Spleen (tissue), 11 donors: ENCODE measurements at regions not wholly inside any gene's neighbourhood (a gene's known extent, or its start where the extent isn't known, plus 50 kb on each side); places are given as distances from the start of the nearest gene placed in this dataset.

Source experiments
- DNase-seq: peaks from one replicate; pipeline ENCODE4 v3.0.0-alpha.2; 2020
- H3K27ac ChIP-seq, 8 donors: fragments of 200-600 bp; sonication (generic) in 7 of 8; 1 replicate in 4 of 8; 2 replicates in 4 of 8; pipeline versions ENCODE4 v1.5.0 to v1.8.0; 2016 to 2021; ENCODE audit warnings: inconsistent platforms in 4 of 8, mild to moderate bottlenecking in 4 of 8, moderate library complexity in 1 of 8
- H3K27me3 ChIP-seq, 7 donors: fragments of 200-600 bp; sonication (generic) in 6 of 7; replicated peaks in 1 of 7; 1 replicate in 4 of 7; 2 replicates in 3 of 7; pipeline versions ENCODE4 v1.5.0 to v1.8.0; 2016 to 2021; ENCODE audit warnings: inconsistent platforms in 3 of 7, mild to moderate bottlenecking in 1 of 7
- H3K36me3 ChIP-seq, 6 donors: fragments of 200-600 bp; sonication (generic) in 5 of 6; 1 replicate in 4 of 6; 2 replicates in 2 of 6; pipeline versions ENCODE4 v1.5.0 to v1.8.0; 2016 to 2021; ENCODE audit warnings: inconsistent platforms in 2 of 6
- H3K4me1 ChIP-seq, 6 donors: fragments of 200-600 bp; sonication (generic) in 5 of 6; 1 replicate in 3 of 6; 2 replicates in 3 of 6; pipeline versions ENCODE4 v1.5.0 to v1.8.0; 2016 to 2021; ENCODE audit warnings: inconsistent platforms in 3 of 6
- H3K4me3 ChIP-seq, 8 donors: fragments of 200-600 bp; sonication (generic) in 7 of 8; 1 replicate in 4 of 8; 2 replicates in 4 of 8; pipeline versions ENCODE4 v1.5.0 to v1.8.0; 2016 to 2021; ENCODE audit warnings: inconsistent platforms in 4 of 8, mild to moderate bottlenecking in 4 of 8, moderate library complexity in 2 of 8
- H3K9me3 ChIP-seq, 8 donors: fragments of 200-600 bp; sonication (generic) in 7 of 8; 1 replicate in 4 of 8; 2 replicates in 4 of 8; pipeline versions ENCODE4 v1.5.0 to v1.8.0; 2016 to 2021; ENCODE audit warnings: inconsistent platforms in 4 of 8
- CTCF ChIP-seq, 11 experiments: fragments of 200-600 bp in 7 of 11; fragments of 450-650 bp in 4 of 11; sonication (generic) in 4 of 11; IDR thresholded peaks in 8 of 11; conservative IDR thresholded peaks in 3 of 11; 1 replicate in 7 of 11; 2 replicates in 4 of 11; pipeline versions ENCODE4 v1.4.0 to v1.8.0; 2016 to 2021; ENCODE audit warnings: antibody characterized with exemption in 11 of 11, inconsistent platforms in 4 of 11, mild to moderate bottlenecking in 1 of 11
- POLR2A ChIP-seq, 3 donors: fragments of 450-650 bp; IDR thresholded peaks; one replicate each; pipeline ENCODE4 v1.5.1; 2017; ENCODE audit warnings: antibody characterized with exemption in 3 of 3, mild to moderate bottlenecking in 1 of 3
- POLR2AphosphoS5 ChIP-seq, 3 donors: sonication (generic); formaldehyde crosslinking; IDR thresholded peaks; one replicate each; pipeline ENCODE4 v1.5.1; 2017; ENCODE audit warnings: antibody characterized with exemption in 3 of 3
- whole genome bisulfite sequencing, 5 donors: extraction: QIAGEN DNeasy Blood & Tissue Kit in 3 of 5; methylation state at CpG; one replicate each; pipeline versions ENCODE4 v1.1.5 to v1.1.7; 2013 to 2018; 5-methylcytosine and 5-hydroxymethylcytosine counted together
- intact Hi-C: fragments of 100-400 bp; cut with DNase I; formaldehyde crosslinking; loops from one replicate; pipeline ENCODE4 v1.15.0; 2023; ENCODE audit warnings: low total_unique reads
- donor health status: healthy with polysubstance abuse.
- donor health status: DM: no; HTN: no; CAD: no; lungs with moderate emphysema.
- donor health status: DM: no; HTN: no; CAD: no.
- donor health status: Bipolar disorder and iron deficiency.
- donor health status: healthy.
- donor health status: DM: no; HTN: no; CAD: no.
- donor health status: DM: yes; HTN: yes; CAD: no.

- WGBS, 5 donors, result 56 to 94% (median 90%) methylated on average over 3 of the region's 3 CpGs
- no peak for TF ChIP-seq CTCF (IDR thresholded peaks at IDR 0.05 in 8 of 11, conservative IDR thresholded peaks at IDR 0.05 in 3 of 11)
- no peak for TF ChIP-seq POLR2A (IDR thresholded peaks at IDR 0.05)
- TF ChIP-seq POLR2AphosphoS5 (IDR thresholded peaks at IDR 0.05), result no peak
- H3K27ac ChIP-seq, result no peak overlapping the region
- no peak overlapping the region for H3K4me3 ChIP-seq
- peaks cover 0 to 8% (median 4%) of the 10 kb centered on the region in 8 donors for H3K9me3 ChIP-seq
- H3K36me3 ChIP-seq, result no peaks in the 10 kb centered on the region
- no peaks in the 10 kb centered on the region for H3K4me1 ChIP-seq
- no peak for DNase-seq
- no peaks in the 10 kb centered on the region for H3K27me3 ChIP-seq
- intact Hi-C loops, result no loop called here
These were observed 1154.6 kb downstream of the GALC start for GRCh38 chr14:86838363-86838762.

DNA sequence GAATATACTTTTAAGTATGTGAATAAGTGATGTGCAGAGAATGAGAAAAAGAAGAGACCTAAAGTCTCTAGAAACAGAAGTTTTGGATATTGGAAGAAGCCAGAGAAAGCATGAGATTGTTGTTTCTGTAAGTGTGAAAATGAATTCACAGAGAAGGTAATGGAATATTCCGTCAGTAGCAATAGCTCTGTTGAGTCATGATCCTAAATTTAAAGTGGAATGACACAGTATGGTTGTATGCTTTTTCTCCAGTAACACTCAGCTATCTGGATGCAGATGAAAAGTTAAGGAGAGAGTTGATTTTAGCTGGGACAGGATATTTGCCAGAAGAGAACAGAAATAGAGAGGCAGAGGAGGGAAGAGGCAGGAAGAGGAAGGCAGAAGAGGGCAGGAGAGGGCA lies 1166.3 kb downstream of the GALC start:
- H3K36me3 ChIP-seq, result no peaks in the 10 kb centered on the region
- intact Hi-C loops, result no loop called here
- no peak overlapping the region for H3K27ac ChIP-seq
- H3K4me3 ChIP-seq, result no peak overlapping the region
- WGBS, 5 donors, result 34 to 78% (median 69%) methylated on average over 1 of the region's 1 CpG
- peaks cover 0 to 11% (median 0%) of the 10 kb centered on the region in 8 donors for H3K9me3 ChIP-seq
- TF ChIP-seq POLR2A (IDR thresholded peaks at IDR 0.05) (no peak), POLR2AphosphoS5 (IDR thresholded peaks at IDR 0.05) (no peak), CTCF (IDR thresholded peaks at IDR 0.05 in 8 of 11, conservative IDR thresholded peaks at IDR 0.05 in 3 of 11) (no peak)
- H3K4me1 ChIP-seq, result no peaks in the 10 kb centered on the region
- no peaks in the 10 kb centered on the region for H3K27me3 ChIP-seq
- DNase-seq, result no peak

- Histone ChIP-seq H3K9me3 (no peaks in the 10 kb centered on the region), H3K4me1 (no peaks in the 10 kb centered on the region), H3K27ac (no peak overlapping the region), H3K36me3 (no peaks in the 10 kb centered on the region), H3K4me3 (no peak overlapping the region), H3K27me3 (no peaks in the 10 kb centered on the region)
- WGBS, 5 donors, result 87 to 100% (median 92%) methylated on average over 2 of the region's 2 CpGs
- intact Hi-C loops, result no loop called here
- no peak for DNase-seq
- TF ChIP-seq CTCF (IDR thresholded peaks at IDR 0.05 in 8 of 11, conservative IDR thresholded peaks at IDR 0.05 in 3 of 11) (no peak), POLR2A (IDR thresholded peaks at IDR 0.05) (no peak), POLR2AphosphoS5 (IDR thresholded peaks at IDR 0.05) (no peak)
These were observed 1168.8 kb downstream of the GALC start for GRCh38 chr14:86824167-86824566.

DNA sequence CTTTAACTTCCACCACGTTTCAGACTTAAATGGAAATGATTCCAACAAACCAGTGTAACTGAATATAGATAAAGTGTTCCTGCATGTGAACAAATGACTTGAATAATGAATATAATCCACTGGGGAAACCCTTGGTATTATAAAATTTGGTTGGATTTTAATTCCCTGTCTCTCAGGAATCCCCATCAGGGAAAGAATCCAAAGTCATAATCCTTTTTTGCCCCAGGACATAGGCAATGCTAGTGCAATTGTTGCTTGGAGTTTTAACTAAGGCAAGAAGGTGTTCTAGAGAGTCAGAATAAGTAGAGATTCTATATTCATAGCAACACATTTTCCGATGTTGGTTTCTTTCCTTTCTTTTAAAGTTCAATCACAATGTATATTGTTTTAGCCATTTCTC lies 1169.4 kb downstream of the GALC start:
- DNase-seq, result no peak
- H3K4me1 ChIP-seq, result no peaks in the 10 kb centered on the region
- H3K27me3 ChIP-seq, result no peaks in the 10 kb centered on the region
- H3K27ac ChIP-seq, result no peak overlapping the region
- intact Hi-C loops, result no loop called here
- H3K9me3 ChIP-seq, result no peaks in the 10 kb centered on the region
- H3K36me3 ChIP-seq, result no peaks in the 10 kb centered on the region
- H3K4me3 ChIP-seq, result no peak overlapping the region
- TF ChIP-seq POLR2AphosphoS5 (IDR thresholded peaks at IDR 0.05) (no peak), POLR2A (IDR thresholded peaks at IDR 0.05) (no peak), CTCF (IDR thresholded peaks at IDR 0.05 in 8 of 11, conservative IDR thresholded peaks at IDR 0.05 in 3 of 11) (no peak)
- WGBS, 5 donors, result 64 to 76% (median 71%) methylated on average over 2 of the region's 2 CpGs
